Heart right ventricle (tissue), 16 donors: ENCODE measurements at regions not wholly inside any gene's neighbourhood (a gene's known extent, or its start where the extent isn't known, plus 50 kb on each side); places are given as distances from the start of the nearest gene placed in this dataset.

Source experiments
- ATAC-seq, 8 donors: fragments of 200-7000 bp; cut with Tn5 transposase; one replicate each; pipeline ENCODE4 v1.9.1; 2020; ENCODE audit warnings: mild to moderate bottlenecking in 8 of 8, moderate library complexity in 8 of 8, moderate number of reproducible peaks in 1 of 8
- DNase-seq, 2 donors: peaks; one replicate each; pipeline ENCODE4 v3.0.0-alpha.2; 2020
- H3K27ac ChIP-seq, 10 donors: fragments of 200-600 bp; sonication (generic) in 2 of 10; one replicate each; pipeline versions ENCODE4 v1.5.0 to v1.8.0; 2020 to 2022; ENCODE audit warnings: mild to moderate bottlenecking in 3 of 10
- H3K27me3 ChIP-seq, 7 donors: fragments of 200-600 bp; one replicate each; pipeline ENCODE4 v1.8.0; 2021 to 2022; ENCODE audit warnings: mild to moderate bottlenecking in 2 of 7
- H3K36me3 ChIP-seq, 9 donors: fragments of 200-600 bp; sonication (generic) in 1 of 9; one replicate each; pipeline versions ENCODE4 v1.5.0 to v1.8.0; 2020 to 2022; ENCODE audit warnings: mild to moderate bottlenecking in 2 of 9
- H3K4me1 ChIP-seq, 9 donors: fragments of 200-600 bp; sonication (generic) in 1 of 9; one replicate each; pipeline versions ENCODE4 v1.5.0 to v1.8.0; 2020 to 2022; ENCODE audit warnings: mild to moderate bottlenecking in 4 of 9
- H3K4me3 ChIP-seq, 10 donors: fragments of 200-600 bp; sonication (generic) in 2 of 10; one replicate each; pipeline versions ENCODE4 v1.5.0 to v1.8.0; 2020 to 2022; ENCODE audit warnings: mild to moderate bottlenecking in 7 of 10, moderate library complexity in 2 of 10
- H3K9me3 ChIP-seq, 11 donors: fragments of 200-600 bp in 10 of 11; sonication (generic) in 2 of 11; one replicate each; pipeline versions ENCODE4 v1.5.0 to v1.8.0; 2013 to 2022; ENCODE audit warnings: mild to moderate bottlenecking in 2 of 11, control low read depth in 1 of 11, moderate library complexity in 1 of 11
- CTCF ChIP-seq, 9 donors: fragments of 200-600 bp; sonication (generic) in 2 of 9; IDR thresholded peaks; one replicate each; pipeline versions ENCODE4 v1.5.0 to v1.8.0; 2021 to 2022; ENCODE audit warnings: antibody characterized with exemption in 9 of 9, mild to moderate bottlenecking in 5 of 9, moderate library complexity in 1 of 9
- WGBS, 2 donors: extraction: QIAGEN DNeasy Blood & Tissue Kit; methylation state at CpG; one replicate each; pipeline ENCODE4 v1.1.7; 2013; ENCODE audit warnings: inconsistent platforms in 1 of 2; 5-methylcytosine and 5-hydroxymethylcytosine counted together
- intact Hi-C, 10 donors: fragments of 100-400 bp; cut with DNase I; formaldehyde crosslinking; loops; one replicate each; pipeline versions ENCODE4 v1.11.1 to v1.14.2; 2022
- donor health status: Arrhythmogenic right ventricular cardiomyopathy.
- donor health status: ischemic (EF 13 %, LVEDD 7.1; RV severe dilation, severe dysfunction).
- donor health status: healthy with polysubstance abuse.
- donor health status: DM: no; HTN: yes; CAD: no.
- donor health status: DM: no; HTN: no; CAD: no.
- donor health status: ischemic (EF 25% LVEDD 6.9; RV normal size, moderate dysfunction).
- donor health status: ischemic (EF 25% LVEDD 5.7; RV mildly dilated, moderate dysfunction).
- donor health status: healthy.
- donor health status: DM: yes; HTN: yes; CAD: no.
- donor health status: Ischemic cardiomyopathy.
- donor health status: ischemic (EF 35%, LVEDD 5.7; RV mildly dilated, moderate dysfunction).
- donor health status: nonischemic (EF 11% LVEDD 7.7; RV severe dilation, severe dysfunction).
- donor health status: DM: yes; HTN: yes; CAD: no.
- donor health status: PGD.
- donor health status: ischemic (EF 29% LVEDD 5.4; RV normal size, mild dysfunction).
- donor health status: nonischemic (EF 23%, LVEDD 6.1; RV moderate dilation, normal function).

GRCh38 chr13:34405410-34406181, 536.5 kb upstream of the NBEA start:
- intact Hi-C loops, result no loop called here
- TF ChIP-seq CTCF (IDR thresholded peaks at IDR 0.05), result no peak
- Histone ChIP-seq H3K4me3 (no peak overlapping the region), H3K27ac (no peak overlapping the region), H3K9me3 (no peaks in the 10 kb centered on the region), H3K4me1 (peaks cover 0 to 19% (median 0%) of the 10 kb centered on the region in 9 donors), H3K36me3 (no peaks in the 10 kb centered on the region), H3K27me3 (no peaks in the 10 kb centered on the region)
- ATAC-seq (no peak), DNase-seq (no peak)
- WGBS, 2 donors, result 84 to 85% methylated on average over 4 of the region's 4 CpGs

- Histone ChIP-seq H3K27me3 (no peaks in the 10 kb centered on the region), H3K27ac (no peak overlapping the region), H3K9me3 (no peaks in the 10 kb centered on the region), H3K4me3 (no peak overlapping the region), H3K4me1 (peaks cover 0 to 26% (median 3%) of the 10 kb centered on the region in 9 donors), H3K36me3 (no peaks in the 10 kb centered on the region)
- intact Hi-C loops, result no loop called here
- 72 to 84% methylated on average over 2 of the region's 2 CpGs for WGBS, 2 donors
- DNase-seq, result no peak
- TF ChIP-seq CTCF (IDR thresholded peaks at IDR 0.05), result no peak
- ATAC-seq, result no peak
Measured at GRCh38 chr13:34408640-34409039, 533.4 kb upstream of the NBEA start.

- Histone ChIP-seq H3K9me3 (no peaks in the 10 kb centered on the region), H3K27me3 (no peaks in the 10 kb centered on the region), H3K27ac (no peak overlapping the region), H3K4me3 (no peak overlapping the region), H3K4me1 (peaks cover 0 to 26% (median 3%) of the 10 kb centered on the region in 9 donors), H3K36me3 (no peaks in the 10 kb centered on the region)
- 57 to 63% methylated on average over 7 of the region's 7 CpGs for WGBS, 2 donors
- no peak for TF ChIP-seq CTCF (IDR thresholded peaks at IDR 0.05)
- ATAC-seq, result peak in 1 of 8 donors; percentile 66
- no peak for DNase-seq
- intact Hi-C loops, result no loop called here
Measured at GRCh38 chr13:34409496-34410182, 532.4 kb upstream of the NBEA start.

GRCh38 chr13:34410678-34411077, 531.4 kb upstream of the NBEA start:
- TF ChIP-seq CTCF (IDR thresholded peaks at IDR 0.05), result no peak
- H3K36me3 ChIP-seq, result no peaks in the 10 kb centered on the region
- intact Hi-C loops, result no loop called here
- 65 to 76% methylated on average over 4 of the region's 4 CpGs for WGBS, 2 donors
- no peaks in the 10 kb centered on the region for H3K27me3 ChIP-seq
- H3K27ac ChIP-seq, result no peak overlapping the region
- peaks cover 0 to 26% (median 3%) of the 10 kb centered on the region in 9 donors for H3K4me1 ChIP-seq
- DNase-seq (no peak), ATAC-seq (peak in 1 of 8 donors; percentile 54)
- H3K9me3 ChIP-seq, result no peaks in the 10 kb centered on the region
- no peak overlapping the region for H3K4me3 ChIP-seq
